ENCODE measurements at regions not wholly inside any gene's neighbourhood (a gene's known extent, or its start where the extent isn't known, plus 50 kb on each side); places are given as distances from the start of the nearest gene placed in this dataset.

GRCh38 chr13:52961256-52961910 is 67.2 kb upstream of the OLFM4 start:
- TF ChIP-seq CTCF (IDR thresholded peaks at IDR 0.05; ENCODE audit: low read depth, low read length) = no peak
- in situ Hi-C loops (cut with HindIII; ENCODE audit: low sequenced_read_pairs) = no loop called here
- no peak for DNase-seq (ENCODE audit: low read depth, low spot score)
- no peak overlapping the region for H3K4me3 ChIP-seq (ENCODE audit: low read depth, low read length)

GRCh38 chr13:52955472-52955874 is 73.1 kb upstream of the OLFM4 start:
- TF ChIP-seq CTCF (IDR thresholded peaks at IDR 0.05; ENCODE audit: low read depth, low read length) = no peak
- H3K4me3 ChIP-seq (ENCODE audit: low read depth, low read length) = no peak overlapping the region
- DNase-seq (ENCODE audit: low read depth, low spot score) = no peak
- in situ Hi-C loops (cut with HindIII; ENCODE audit: low sequenced_read_pairs) = no loop called here

GRCh38 chr13:52954838-52955237 is 73.8 kb upstream of the OLFM4 start:
- no peak overlapping the region for H3K4me3 ChIP-seq (ENCODE audit: low read depth, low read length)

GRCh38 chr13:52950436-52950956 is 78.1 kb upstream of the OLFM4 start:
- no peak for DNase-seq (ENCODE audit: low read depth, low spot score)
- no peak for TF ChIP-seq CTCF (IDR thresholded peaks at IDR 0.05; ENCODE audit: low read depth, low read length)
- in situ Hi-C loops (cut with HindIII; ENCODE audit: low sequenced_read_pairs) = no loop called here
- no peak overlapping the region for H3K4me3 ChIP-seq (ENCODE audit: low read depth, low read length)

More at GRCh38 chr13:52954838-52955237, 73.8 kb upstream of the OLFM4 start:
- TF ChIP-seq CTCF (IDR thresholded peaks at IDR 0.05; ENCODE audit: low read depth, low read length) = no peak
- DNase-seq (ENCODE audit: low read depth, low spot score) = no peak
- in situ Hi-C loops (cut with HindIII; ENCODE audit: low sequenced_read_pairs) = no loop called here

- no peak overlapping the region for H3K4me3 ChIP-seq (ENCODE audit: low read depth, low read length)
- TF ChIP-seq CTCF (IDR thresholded peaks at IDR 0.05; ENCODE audit: low read depth, low read length) = no peak
- in situ Hi-C loops (cut with HindIII; ENCODE audit: low sequenced_read_pairs) = no loop called here
- DNase-seq (ENCODE audit: low read depth, low spot score) = no peak
Observed at GRCh38 chr13:52949742-52950141, 78.9 kb upstream of the OLFM4 start.

- TF ChIP-seq CTCF (IDR thresholded peaks at IDR 0.05; ENCODE audit: low read depth, low read length) = no peak
- in situ Hi-C loops (cut with HindIII; ENCODE audit: low sequenced_read_pairs) = no loop called here
- DNase-seq (ENCODE audit: low read depth, low spot score) = no peak
- H3K4me3 ChIP-seq (ENCODE audit: low read depth, low read length) = no peak overlapping the region
Observed at GRCh38 chr13:52949044-52949443, 79.6 kb upstream of the OLFM4 start.
